MM.1S (cell line): ENCODE measurements at regions not wholly inside any gene's neighbourhood (a gene's known extent, or its start where the extent isn't known, plus 50 kb on each side); places are given as distances from the start of the nearest gene placed in this dataset.

Experiments
- EZH2phosphoT487 ChIP-seq: fragments of 300-600 bp; sonication (generic); IDR thresholded peaks from 2 replicates; pipeline ENCODE4 v1.6.1; 2018; ENCODE audit warnings: antibody characterized with exemption, low read length
- TF ChIP-seq, protein P1 (sequence below): fragments of 300-600 bp; sonication (generic); IDR thresholded peaks from 2 replicates; pipeline ENCODE4 v1.5.1; 2016; ENCODE audit warnings: antibody characterized with exemption, low read length, mixed read lengths

DNA sequence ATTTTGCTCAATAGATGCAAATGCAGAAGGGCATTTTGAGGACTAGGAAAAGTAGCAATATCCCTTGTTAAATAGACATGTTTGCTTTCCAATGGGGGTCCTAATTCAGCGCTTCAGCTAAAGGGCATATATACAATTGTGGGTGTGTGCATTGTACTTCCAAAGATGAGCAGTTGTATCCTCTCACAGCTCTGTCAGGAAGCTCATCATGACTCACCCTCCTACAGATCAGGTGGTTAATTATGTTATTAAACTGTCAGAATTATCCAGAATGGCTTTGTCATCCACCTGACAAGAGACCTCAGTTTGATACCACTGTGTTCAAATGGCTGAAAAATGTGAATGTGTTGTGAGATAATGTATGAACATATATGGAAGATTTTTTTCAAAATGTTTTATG is 252.2 kb upstream of the MTNR1B start:
- TF ChIP-seq, protein P1, sequence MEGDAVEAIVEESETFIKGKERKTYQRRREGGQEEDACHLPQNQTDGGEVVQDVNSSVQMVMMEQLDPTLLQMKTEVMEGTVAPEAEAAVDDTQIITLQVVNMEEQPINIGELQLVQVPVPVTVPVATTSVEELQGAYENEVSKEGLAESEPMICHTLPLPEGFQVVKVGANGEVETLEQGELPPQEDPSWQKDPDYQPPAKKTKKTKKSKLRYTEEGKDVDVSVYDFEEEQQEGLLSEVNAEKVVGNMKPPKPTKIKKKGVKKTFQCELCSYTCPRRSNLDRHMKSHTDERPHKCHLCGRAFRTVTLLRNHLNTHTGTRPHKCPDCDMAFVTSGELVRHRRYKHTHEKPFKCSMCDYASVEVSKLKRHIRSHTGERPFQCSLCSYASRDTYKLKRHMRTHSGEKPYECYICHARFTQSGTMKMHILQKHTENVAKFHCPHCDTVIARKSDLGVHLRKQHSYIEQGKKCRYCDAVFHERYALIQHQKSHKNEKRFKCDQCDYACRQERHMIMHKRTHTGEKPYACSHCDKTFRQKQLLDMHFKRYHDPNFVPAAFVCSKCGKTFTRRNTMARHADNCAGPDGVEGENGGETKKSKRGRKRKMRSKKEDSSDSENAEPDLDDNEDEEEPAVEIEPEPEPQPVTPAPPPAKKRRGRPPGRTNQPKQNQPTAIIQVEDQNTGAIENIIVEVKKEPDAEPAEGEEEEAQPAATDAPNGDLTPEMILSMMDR = no peak
- no peak for TF ChIP-seq EZH2phosphoT487
